ENCODE measurements at regions not wholly inside any gene's neighbourhood (a gene's known extent, or its start where the extent isn't known, plus 50 kb on each side); places are given as distances from the start of the nearest gene placed in this dataset.

DNA sequence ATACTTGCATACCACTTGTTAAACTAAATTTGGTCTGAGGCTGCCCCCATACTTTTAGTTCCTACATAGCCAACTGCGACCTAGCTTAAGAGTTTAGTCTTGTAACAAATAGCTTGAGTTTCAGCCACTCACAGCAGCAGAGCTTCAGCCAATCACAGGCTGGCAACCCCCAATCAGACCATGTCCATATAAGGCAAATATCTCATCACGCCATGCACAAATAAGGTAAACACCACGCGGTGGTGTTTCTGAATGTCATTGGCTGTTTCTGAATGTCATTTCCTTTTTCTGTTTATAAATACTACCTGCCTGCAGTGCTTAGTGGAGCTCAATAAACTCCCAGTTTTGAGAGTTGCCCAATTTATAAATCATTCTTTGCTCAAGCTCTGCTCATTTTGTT lies 143.1 kb upstream of the MAD2L1 start:
- TF ChIP-seq POLR2A (IDR thresholded peaks at IDR 0.05) (no peak), POLR2AphosphoS5 (IDR thresholded peaks at IDR 0.05; ENCODE audit: insufficient read depth in 1 of 2, low read depth in 1 of 2) (no peak)
- TF ChIP-seq, protein P1, sequence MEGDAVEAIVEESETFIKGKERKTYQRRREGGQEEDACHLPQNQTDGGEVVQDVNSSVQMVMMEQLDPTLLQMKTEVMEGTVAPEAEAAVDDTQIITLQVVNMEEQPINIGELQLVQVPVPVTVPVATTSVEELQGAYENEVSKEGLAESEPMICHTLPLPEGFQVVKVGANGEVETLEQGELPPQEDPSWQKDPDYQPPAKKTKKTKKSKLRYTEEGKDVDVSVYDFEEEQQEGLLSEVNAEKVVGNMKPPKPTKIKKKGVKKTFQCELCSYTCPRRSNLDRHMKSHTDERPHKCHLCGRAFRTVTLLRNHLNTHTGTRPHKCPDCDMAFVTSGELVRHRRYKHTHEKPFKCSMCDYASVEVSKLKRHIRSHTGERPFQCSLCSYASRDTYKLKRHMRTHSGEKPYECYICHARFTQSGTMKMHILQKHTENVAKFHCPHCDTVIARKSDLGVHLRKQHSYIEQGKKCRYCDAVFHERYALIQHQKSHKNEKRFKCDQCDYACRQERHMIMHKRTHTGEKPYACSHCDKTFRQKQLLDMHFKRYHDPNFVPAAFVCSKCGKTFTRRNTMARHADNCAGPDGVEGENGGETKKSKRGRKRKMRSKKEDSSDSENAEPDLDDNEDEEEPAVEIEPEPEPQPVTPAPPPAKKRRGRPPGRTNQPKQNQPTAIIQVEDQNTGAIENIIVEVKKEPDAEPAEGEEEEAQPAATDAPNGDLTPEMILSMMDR (IDR thresholded peaks at IDR 0.05) = no peak
